ENCODE measurements at regions not wholly inside any gene's neighbourhood (a gene's known extent, or its start where the extent isn't known, plus 50 kb on each side); places are given as distances from the start of the nearest gene placed in this dataset.

DNA sequence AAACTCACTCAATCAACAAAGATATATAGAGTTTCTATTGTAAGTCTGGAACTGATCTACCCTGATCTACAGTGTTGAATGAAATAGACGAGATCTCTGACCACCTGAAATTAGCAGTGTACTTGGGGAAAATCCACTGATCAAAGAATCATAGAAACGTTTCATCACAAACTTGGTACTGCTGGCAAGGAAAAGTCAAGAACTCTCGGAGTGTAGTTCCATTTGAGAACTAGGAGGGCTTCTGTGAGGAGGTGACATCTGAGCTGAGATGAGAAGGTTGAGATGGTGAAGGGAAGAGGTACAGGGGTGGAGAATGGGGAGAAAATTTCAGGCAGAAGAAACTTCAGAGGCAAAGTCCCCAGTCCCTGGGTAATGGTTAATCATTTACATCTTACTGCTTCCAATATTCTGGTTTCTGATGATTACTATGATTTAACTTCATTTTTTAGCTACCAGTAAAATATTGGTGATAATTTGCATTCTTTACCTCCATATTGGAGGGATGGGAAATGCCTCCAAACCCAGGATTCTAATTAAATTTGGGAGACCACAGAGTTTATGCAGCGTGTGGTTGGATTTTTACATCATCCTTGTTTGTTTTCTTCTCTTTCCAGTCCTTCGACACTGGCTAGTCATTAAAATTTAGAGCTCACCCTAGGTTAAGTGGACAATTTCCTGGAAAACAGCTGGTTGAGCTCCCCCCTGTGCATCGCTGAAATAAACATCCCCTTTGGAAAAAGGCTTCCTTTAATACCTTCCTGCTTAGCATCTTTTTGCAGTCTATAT, 191.9 kb downstream of the BCAS1 start:
- TF ChIP-seq, protein P1, sequence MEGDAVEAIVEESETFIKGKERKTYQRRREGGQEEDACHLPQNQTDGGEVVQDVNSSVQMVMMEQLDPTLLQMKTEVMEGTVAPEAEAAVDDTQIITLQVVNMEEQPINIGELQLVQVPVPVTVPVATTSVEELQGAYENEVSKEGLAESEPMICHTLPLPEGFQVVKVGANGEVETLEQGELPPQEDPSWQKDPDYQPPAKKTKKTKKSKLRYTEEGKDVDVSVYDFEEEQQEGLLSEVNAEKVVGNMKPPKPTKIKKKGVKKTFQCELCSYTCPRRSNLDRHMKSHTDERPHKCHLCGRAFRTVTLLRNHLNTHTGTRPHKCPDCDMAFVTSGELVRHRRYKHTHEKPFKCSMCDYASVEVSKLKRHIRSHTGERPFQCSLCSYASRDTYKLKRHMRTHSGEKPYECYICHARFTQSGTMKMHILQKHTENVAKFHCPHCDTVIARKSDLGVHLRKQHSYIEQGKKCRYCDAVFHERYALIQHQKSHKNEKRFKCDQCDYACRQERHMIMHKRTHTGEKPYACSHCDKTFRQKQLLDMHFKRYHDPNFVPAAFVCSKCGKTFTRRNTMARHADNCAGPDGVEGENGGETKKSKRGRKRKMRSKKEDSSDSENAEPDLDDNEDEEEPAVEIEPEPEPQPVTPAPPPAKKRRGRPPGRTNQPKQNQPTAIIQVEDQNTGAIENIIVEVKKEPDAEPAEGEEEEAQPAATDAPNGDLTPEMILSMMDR (IDR thresholded peaks at IDR 0.05; ENCODE audit: low read depth, low read length, missing control alignments) = no peak
- in situ Hi-C loops (cut with HindIII; ENCODE audit: low sequenced_read_pairs) = no loop called here
- no peak for DNase-seq (ENCODE audit: low read depth)
- no peak overlapping the region for H3K4me3 ChIP-seq (ENCODE audit: low read depth, low read length)

DNA sequence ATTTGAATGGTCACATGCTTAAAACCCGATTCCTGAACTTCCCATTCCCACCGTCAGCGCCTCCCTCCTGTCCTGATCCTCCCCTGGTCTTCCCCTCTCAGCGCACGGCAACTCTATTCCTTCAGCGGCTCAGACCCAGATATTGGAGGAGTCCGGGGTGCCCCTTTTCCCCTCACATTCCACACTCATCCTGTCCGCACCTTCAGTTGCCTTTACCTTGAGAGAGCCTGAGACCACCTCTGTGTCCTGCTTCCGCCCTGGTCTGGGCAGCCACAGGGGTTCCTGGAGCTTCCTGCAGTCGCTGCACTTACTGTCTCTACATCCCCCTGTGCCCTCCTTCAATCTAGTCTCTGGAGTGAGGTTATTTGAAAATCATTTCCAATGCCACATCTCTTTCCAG, 193.4 kb downstream of the BCAS1 start:
- no peak for DNase-seq (ENCODE audit: low read depth)
- in situ Hi-C loops (cut with HindIII; ENCODE audit: low sequenced_read_pairs) = no loop called here
- TF ChIP-seq, protein P1 (IDR thresholded peaks at IDR 0.05; ENCODE audit: low read depth, low read length, missing control alignments) = no peak
- H3K4me3 ChIP-seq (ENCODE audit: low read depth, low read length) = no peak overlapping the region

DNA sequence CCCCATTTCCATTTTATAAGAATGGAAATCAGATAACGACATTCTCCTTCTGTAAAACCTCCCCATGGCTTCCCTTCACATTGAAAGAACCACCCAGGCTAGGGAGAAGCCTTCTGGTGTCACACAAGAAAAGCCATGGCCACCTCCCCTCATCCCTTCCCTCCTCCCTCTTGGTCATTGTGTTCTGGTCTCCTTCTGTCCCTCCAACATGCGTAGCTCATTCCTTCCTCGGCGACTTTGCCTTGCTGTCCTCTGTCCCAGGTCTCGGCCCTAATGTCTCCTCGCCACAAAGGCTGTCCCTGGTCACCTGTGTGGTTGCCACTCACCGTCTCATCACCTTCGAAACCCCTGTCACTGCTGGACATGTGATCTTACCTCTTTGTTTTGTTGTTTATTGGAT, 193.9 kb downstream of the BCAS1 start:
- no peak overlapping the region for H3K4me3 ChIP-seq (ENCODE audit: low read depth, low read length)
- in situ Hi-C loops (cut with HindIII; ENCODE audit: low sequenced_read_pairs) = no loop called here
- TF ChIP-seq, protein P1 (IDR thresholded peaks at IDR 0.05; ENCODE audit: low read depth, low read length, missing control alignments) = no peak
- DNase-seq (ENCODE audit: low read depth) = no peak

DNA sequence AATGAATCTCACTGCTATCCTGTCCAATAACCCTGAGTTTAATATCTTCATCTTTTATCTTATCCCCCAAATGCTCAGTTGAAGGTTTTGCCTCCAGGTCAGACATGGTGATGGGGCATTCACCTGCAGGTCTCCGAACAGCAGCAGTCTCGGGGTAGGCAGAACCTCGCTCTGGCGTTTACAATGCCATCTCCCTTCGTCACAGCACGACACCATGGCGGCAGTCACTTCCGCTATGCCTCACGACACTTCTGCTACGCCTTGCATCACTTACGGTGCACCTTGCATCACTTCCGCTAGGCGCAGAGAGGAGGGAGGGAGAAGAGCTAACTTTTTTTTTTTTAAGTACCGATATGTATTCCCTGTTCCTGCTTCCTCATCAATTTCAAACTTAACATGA, 194.9 kb downstream of the BCAS1 start:
- TF ChIP-seq, protein P1 (IDR thresholded peaks at IDR 0.05; ENCODE audit: low read depth, low read length, missing control alignments) = no peak
- DNase-seq (ENCODE audit: low read depth) = no peak
- H3K4me3 ChIP-seq (ENCODE audit: low read depth, low read length) = no peak overlapping the region
- in situ Hi-C loops (cut with HindIII; ENCODE audit: low sequenced_read_pairs) = no loop called here

DNA sequence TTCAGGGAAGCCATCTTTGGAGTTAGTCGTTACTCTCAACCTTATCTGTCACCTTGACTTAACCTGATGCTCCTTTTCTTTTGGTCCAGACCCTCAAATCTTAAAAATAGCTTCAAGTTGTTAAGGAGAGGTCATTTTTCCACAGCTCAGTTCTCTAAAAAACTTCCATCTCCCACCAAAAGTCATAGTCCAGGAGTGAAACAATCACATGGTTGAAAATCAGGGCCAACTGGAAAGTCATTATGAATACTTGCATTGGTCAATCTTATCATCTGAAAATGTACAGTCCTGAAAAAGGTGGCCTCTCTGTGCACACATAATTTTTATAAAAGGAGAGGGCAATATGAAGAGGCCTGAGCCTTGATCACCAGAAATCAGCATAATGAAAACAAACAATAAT, 195.7 kb downstream of the BCAS1 start:
- in situ Hi-C loops (cut with HindIII; ENCODE audit: low sequenced_read_pairs) = no loop called here
- no peak overlapping the region for H3K4me3 ChIP-seq (ENCODE audit: low read depth, low read length)
- TF ChIP-seq, protein P1 (IDR thresholded peaks at IDR 0.05; ENCODE audit: low read depth, low read length, missing control alignments) = no peak
- DNase-seq (ENCODE audit: low read depth) = no peak

DNA sequence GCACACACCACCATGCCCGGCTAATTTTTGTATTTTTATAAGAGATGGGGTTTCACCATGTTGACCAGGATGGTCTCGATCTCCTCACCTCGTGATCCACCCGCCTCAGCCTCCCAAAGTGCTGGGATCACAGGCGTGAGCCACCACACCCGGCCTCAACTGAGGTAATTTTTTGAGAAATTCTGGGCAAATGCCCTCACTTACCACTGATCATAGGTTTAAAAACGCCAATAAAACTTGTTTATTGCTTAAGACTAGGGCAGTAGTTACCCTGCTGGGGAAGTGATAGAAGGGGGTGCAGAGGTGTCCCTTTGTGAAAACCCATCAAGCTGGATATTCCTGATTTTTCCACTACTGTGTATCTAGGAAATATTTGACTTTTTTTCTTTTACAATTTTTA, 196.3 kb downstream of the BCAS1 start:
- H3K4me3 ChIP-seq (ENCODE audit: low read depth, low read length) = no peak overlapping the region
- TF ChIP-seq, protein P1 (IDR thresholded peaks at IDR 0.05; ENCODE audit: low read depth, low read length, missing control alignments) = no peak
- in situ Hi-C loops (cut with HindIII; ENCODE audit: low sequenced_read_pairs) = no loop called here
- no peak for DNase-seq (ENCODE audit: low read depth)

Data from astrocyte of the cerebellum (primary cell).